NCI-H146 (cell line): ENCODE measurements at regions not wholly inside any gene's neighbourhood (a gene's known extent, or its start where the extent isn't known, plus 50 kb on each side); places are given as distances from the start of the nearest gene placed in this dataset.

Experiments used
- DNase-seq: peaks from one replicate; lab custom pipeline; 2025; lab: John Stamatoyannopoulos, UW

- DNase-seq: peak; percentile 36
Observed at GRCh38 chr6:84525907-84526306, 238.5 kb downstream of the TBX18 start.

DNA sequence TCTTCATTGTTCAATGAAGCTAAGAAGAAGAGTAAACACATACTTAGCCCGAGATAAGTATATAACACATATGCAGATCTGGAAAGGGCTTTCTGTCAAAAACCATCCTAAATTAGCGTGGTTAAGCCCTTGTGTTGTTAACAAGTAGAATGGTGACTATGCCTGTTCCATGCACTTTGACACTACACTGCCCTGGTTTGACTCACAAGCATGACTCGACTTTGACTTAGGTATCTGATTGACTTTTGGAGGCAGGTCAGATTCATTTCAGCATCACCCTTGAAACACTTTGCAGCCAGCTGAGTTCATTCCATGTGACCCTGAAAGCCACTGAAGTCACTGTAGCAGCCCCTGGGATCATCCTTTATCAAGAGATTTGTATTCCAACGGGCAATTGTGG, 239.8 kb downstream of the TBX18 start:
- DNase-seq: no peak

GRCh38 chr6:84522135-84522549, 242.3 kb downstream of the TBX18 start:
- peak; percentile 4 for DNase-seq

- DNase-seq: no peak
Observed at GRCh38 chr6:84521511-84521910, 242.9 kb downstream of the TBX18 start.

- no peak for DNase-seq
Observed at GRCh38 chr6:84517741-84518530, 246.5 kb downstream of the TBX18 start.

GRCh38 chr6:84516154-84516553, 248.2 kb downstream of the TBX18 start:
- DNase-seq: no peak

GRCh38 chr6:84515067-84515466, 249.3 kb downstream of the TBX18 start:
- DNase-seq: no peak

DNA sequence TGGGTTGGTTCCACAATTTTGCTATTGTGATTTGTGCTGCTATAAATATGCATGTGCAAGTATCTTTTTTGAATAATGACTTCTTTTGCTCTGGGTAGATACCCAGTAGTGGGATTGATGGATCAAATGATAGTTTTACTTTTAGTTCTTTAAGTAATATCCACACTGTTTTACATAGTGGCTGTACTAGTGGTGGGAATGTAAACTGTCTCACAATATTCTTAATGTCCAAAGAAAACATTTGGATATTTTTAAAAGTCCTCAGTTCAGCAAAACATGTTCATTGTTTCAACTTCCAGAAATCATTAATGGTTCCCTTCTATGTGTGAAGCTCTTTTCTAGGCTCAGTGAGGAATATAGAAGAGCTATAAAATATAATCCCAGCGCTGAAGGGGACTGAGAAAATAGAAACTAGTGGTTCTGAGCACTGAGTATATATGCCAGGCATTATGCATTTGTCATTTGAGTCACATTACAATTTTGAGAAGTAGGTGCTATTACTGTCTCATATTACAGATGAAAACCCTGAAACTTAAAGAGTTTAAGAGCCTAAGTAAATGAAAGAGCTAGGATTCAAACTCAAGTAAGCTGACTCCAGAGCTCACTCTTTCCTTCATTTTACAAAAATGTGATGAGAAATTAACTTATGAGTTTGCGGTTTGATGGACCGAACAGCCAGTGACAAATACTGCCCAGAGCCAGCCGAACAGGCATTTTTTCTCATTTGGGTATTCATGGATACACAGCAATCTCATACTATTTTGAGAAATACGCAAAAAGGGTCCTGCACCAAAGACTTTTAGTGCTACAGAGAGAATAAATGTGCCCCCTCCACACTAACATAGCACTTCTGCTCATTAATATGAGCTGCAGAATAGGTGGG, 250.1 kb downstream of the TBX18 start:
- no peak for DNase-seq

DNA sequence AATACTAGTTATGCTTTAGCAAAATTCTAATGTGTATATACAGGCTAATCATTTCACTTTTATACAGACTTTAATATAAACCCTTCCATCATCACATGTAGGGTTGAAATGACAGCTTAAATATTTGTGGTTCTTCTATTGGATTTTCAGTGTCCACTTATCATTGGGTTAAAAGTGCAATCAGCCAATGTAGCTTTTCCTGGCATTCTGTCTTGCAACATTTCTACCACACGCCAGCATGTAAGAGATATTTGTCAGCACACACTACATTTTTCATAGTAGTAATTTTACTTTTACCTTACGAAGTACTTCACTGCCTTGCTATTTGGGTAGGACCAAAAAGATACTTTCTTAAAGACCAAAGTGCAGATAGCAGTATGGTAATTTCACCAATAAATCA, 252.0 kb downstream of the TBX18 start:
- DNase-seq: no peak

GRCh38 chr6:84511929-84512328, 252.5 kb downstream of the TBX18 start:
- DNase-seq: no peak

- no peak for DNase-seq
Observed at GRCh38 chr6:84508981-84509380, 255.4 kb downstream of the TBX18 start.

- DNase-seq: no peak
Observed at GRCh38 chr6:84508334-84508733, 256.1 kb downstream of the TBX18 start.

GRCh38 chr6:84504025-84504424, 260.4 kb downstream of the TBX18 start:
- DNase-seq: no peak

- DNase-seq: no peak
Observed at GRCh38 chr6:84501315-84501714, 263.1 kb downstream of the TBX18 start.

GRCh38 chr6:84500726-84501125, 263.7 kb downstream of the TBX18 start:
- DNase-seq: no peak

DNA sequence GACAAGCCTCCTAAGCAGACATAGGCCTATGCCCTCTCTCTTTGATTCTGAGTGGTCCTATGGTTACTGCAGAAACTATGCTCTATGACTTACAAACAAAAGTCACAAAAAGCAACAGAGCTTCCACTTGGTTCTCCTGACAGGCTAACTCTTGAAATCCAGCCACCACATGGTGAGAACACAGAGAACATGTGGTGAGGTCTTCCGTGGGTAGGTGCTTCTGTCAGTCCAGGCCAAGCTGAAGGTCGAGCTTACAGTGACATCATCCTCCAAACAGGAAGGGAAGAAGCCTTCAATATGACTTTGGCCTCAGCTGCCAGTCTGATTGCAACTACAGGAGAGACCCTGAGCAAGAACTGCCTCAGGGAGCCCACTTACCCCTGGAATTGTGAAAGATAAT, 265.5 kb downstream of the TBX18 start:
- DNase-seq: no peak

DNA sequence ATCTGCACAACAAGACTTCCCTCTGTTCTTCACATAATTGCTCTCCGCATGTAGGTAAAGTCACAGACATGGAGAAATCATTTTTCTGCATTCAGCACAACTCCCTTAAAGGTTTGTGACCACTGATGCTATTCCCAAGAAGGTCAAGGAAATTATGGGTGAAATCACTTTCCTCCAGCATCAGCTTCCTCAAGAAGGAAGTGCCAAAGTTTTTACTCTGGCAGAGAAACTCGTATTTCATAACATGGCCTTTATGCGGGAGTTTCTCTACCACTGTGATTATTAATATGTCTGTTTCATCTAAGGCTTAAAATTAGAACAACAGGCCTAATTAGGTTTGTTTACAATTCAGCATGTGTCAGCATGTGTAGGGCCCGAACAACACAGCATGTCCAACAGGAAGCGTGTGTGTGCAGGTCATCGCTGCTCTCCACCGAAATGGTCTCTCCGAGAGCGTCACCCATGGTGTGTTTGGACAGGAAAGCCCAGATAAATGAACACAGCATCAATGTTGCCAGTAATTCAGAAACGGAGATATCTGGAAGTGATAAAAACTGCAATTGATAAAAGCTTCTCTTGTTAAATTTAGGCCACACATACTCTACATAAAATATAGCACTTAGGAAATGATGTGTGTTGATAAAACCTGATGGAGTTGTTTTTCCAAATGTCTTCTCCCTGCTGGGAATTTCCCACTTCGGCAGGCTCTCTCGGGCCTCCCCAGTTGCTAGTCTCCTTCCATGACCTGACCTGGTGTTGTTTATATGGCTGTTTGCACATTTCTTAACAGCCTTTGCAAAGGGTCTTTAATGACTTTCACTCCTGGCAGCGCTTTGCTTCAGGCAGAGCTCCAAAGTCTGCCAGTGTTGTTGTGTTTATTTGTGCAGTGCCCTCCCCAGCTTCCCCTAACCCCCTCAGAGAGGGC, 265.1 kb upstream of the CEP162 start:
- no peak for DNase-seq

DNA sequence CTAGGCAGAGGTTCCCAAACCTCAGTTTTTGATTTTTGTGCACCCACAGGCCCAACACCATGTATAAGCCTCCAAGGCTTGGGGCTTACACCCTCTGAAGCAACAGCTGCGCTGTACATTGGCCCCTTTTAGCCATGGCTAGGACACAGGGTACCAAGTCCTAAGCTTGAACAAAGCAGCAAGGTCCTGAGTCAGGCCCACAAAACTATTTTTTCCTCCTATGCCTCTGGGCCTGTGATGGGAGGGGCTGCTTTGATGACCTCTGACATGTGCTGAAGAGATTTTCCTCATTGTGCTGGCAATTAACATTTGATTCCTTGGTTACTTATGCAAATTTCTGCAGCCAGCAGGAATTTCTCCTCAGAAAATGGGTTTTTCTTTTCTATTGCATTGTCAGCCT, 262.2 kb upstream of the CEP162 start:
- DNase-seq: no peak

GRCh38 chr6:84486526-84486925, 259.1 kb upstream of the CEP162 start:
- DNase-seq: no peak

DNA sequence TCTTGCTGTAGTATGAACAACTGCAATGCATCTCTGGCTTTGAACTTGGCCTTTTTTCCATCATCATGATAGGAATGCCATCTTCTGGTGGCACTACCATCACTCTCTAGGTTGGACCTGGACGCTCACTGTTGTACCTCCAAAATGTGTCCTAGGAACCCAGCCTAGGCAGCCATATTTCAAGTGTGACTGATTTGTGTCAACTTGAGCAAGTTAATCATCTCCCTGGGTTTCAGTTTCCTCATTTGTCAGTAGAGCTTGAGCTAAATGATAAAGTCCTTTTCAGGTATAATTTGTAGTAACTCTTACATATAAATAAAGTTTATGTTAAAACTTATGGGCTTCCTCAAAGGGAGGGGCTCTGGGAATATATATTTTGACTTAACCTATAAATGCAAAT, 241.7 kb upstream of the CEP162 start:
- DNase-seq: no peak

GRCh38 chr6:84467296-84467695, 239.9 kb upstream of the CEP162 start:
- DNase-seq: no peak

DNA sequence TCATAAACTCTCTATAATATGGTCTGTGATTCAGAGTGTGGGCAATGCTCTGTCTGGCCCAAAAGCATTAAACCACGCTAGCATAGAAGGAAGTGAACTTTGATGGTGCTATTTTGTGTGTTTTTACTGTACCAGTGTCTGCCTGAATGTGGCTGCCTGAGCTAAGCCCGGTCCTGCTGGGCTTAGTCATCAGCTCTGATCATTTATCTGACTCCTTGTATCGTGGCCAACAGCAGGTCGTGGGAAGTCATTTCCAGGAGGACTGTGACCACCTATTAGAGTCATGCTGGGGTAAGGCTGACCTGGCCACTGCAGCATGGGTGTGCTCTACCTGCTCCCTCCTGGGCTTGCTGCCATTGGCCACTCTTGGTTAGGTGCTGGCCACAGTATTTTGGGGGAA, 239.1 kb upstream of the CEP162 start:
- DNase-seq: peak; percentile 18
